Activated T-helper 2 cell treated with anti-CD3 and anti-CD28 coated beads, Interferon-gamma antibody, Interleukin-2, Interleukin-4, amounts not matched to agents 10 μg/mL and 5 μg/mL and 100 μg/mL, durations not matched to agents 14 hours and 24 hours and 36 hours (primary cell): ENCODE measurements at regions not wholly inside any gene's neighbourhood (a gene's known extent, or its start where the extent isn't known, plus 50 kb on each side); places are given as distances from the start of the nearest gene placed in this dataset.

Experiments used
- DNase-seq: peaks from one replicate; pipeline ENCODE4 v3.0.0; 2021; ENCODE audit warnings: low spot score
- H3K27ac Mint-ChIP-seq: one replicate; pipeline ENCODE4 v1.8.0; 2021; ENCODE audit warnings: mixed read lengths
- H3K27me3 Mint-ChIP-seq: one replicate; pipeline ENCODE4 v1.8.0; 2021; ENCODE audit warnings: low read depth, mixed read lengths
- H3K36me3 Mint-ChIP-seq: one replicate; pipeline ENCODE4 v1.8.0; 2021; ENCODE audit warnings: low read depth, mixed read lengths
- H3K4me1 Mint-ChIP-seq: one replicate; pipeline ENCODE4 v1.8.0; 2021; ENCODE audit warnings: low read depth, mixed read lengths
- H3K4me3 Mint-ChIP-seq: one replicate; pipeline ENCODE4 v1.8.0; 2021; ENCODE audit warnings: low read depth, mild to moderate bottlenecking, moderate library complexity, mixed read lengths
- H3K9me3 Mint-ChIP-seq: one replicate; pipeline ENCODE4 v1.8.0; 2021; ENCODE audit warnings: mixed read lengths
- intact Hi-C: fragments of 100-400 bp; cut with micrococcal nuclease; formaldehyde crosslinking; loops from one replicate; pipeline ENCODE4 v1.15.1; 2023

DNA sequence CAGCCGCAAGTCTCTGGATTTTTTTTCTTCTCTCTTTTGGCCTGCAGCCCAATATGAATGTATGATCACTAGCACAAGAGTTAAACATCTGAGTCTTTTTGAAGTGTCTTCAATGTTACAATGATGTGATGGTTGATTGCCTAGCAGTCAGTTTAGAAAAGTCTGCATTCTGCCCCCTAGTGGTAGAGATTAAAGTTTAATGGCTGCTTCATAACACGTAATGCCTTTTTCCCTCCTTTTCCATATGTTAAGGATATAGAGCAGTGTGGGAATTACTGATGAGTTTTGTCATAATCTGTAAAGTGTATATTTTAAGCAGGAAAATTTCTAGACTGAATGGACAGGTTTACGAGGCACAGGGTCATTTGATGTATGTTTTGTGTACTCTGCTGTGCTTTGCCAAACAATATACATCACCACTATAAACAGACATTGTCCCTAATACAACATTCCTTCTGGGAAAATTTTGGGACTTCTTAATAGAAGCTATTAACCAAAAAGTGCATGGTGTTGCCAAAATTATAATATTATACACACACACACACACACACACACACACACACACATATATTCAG lies 1038.5 kb upstream of the NR2F2 start:
- H3K27me3 Mint-ChIP-seq: peaks cover 61% of the 10 kb centered on the region
- intact Hi-C loops: loop anchor here (1.0 kb wide), 1 partner anchor 33 kb away; no protein-coding TSS in a partner anchor
- no peak for DNase-seq
- H3K4me1 Mint-ChIP-seq: peaks cover 20% of the 10 kb centered on the region
- no peak overlapping the region for H3K4me3 Mint-ChIP-seq
- no peaks in the 10 kb centered on the region for H3K9me3 Mint-ChIP-seq
- H3K27ac Mint-ChIP-seq: no peak overlapping the region
- H3K36me3 Mint-ChIP-seq: no peaks in the 10 kb centered on the region

DNA sequence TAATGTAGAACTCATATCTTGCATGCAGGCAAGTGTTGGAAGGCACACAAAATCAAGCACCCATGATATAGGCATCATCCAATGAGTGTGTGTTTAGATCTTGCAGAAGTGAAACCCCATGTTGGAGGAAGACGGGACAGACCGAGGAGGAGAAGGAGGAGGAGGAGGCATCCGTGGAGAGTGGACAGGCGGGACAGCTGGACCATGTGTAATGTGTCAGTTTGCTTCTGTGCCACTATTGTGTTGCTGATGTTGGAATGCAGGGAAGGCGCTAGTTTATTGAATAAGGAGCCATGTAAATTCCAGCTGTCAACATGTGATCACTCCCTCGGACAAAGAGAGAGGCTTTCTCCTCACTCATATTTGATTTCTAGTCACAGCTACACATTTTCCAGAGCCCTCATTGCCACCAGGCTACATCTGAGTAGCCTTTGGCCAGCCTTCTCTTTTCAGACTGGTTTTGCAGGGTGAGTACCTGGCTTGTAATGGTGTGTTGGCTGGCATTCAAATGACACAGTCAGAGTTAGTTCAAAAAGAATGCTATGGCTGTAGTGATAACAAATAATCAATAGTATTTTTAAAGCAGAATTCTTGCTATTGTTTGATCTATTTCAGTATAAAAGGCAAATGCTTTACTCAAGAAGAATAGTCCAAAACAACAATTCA lies 1037.6 kb upstream of the NR2F2 start:
- Mint-ChIP-seq H3K4me1 (peaks cover 22% of the 10 kb centered on the region), H3K9me3 (no peaks in the 10 kb centered on the region), H3K27ac (no peak overlapping the region), H3K4me3 (no peak overlapping the region), H3K36me3 (no peaks in the 10 kb centered on the region), H3K27me3 (peaks cover 65% of the 10 kb centered on the region)
- intact Hi-C loops: loop anchor here (1.0 kb wide), 1 partner anchor 34 kb away; no protein-coding TSS in a partner anchor
- no peak for DNase-seq

DNA sequence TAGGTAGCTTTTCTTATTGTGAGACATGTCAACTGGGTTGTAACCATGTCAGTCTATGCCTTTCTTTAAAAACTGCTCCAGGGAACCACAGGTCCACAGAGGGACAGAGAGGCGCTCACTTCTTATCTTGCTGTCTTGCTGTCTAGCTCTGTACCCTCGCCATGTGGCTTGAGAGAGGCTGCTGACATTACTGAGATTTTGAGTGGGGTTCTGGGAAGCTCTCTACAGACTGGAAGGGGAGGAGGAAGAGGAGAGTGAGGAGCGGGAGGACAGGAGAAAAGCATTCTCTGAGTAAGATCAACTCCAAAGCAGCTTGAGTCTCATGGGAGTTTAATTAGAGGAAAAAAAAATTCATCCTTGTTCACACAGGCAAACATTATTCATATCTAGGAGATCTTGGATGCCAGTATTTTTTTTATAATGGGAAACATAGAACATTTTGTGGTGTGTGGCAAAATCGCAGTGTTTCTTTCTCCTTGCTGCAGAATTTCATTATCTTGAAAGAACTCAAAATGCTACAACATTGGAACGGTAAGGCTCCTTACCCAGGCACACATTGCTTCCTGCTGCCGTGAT lies 1037.0 kb upstream of the NR2F2 start:
- H3K27me3 Mint-ChIP-seq: peaks cover 62% of the 10 kb centered on the region
- no peak overlapping the region for H3K4me3 Mint-ChIP-seq
- intact Hi-C loops: no loop called here
- peaks cover 21% of the 10 kb centered on the region for H3K4me1 Mint-ChIP-seq
- no peaks in the 10 kb centered on the region for H3K9me3 Mint-ChIP-seq
- no peaks in the 10 kb centered on the region for H3K36me3 Mint-ChIP-seq
- DNase-seq: no peak
- H3K27ac Mint-ChIP-seq: no peak overlapping the region

DNA sequence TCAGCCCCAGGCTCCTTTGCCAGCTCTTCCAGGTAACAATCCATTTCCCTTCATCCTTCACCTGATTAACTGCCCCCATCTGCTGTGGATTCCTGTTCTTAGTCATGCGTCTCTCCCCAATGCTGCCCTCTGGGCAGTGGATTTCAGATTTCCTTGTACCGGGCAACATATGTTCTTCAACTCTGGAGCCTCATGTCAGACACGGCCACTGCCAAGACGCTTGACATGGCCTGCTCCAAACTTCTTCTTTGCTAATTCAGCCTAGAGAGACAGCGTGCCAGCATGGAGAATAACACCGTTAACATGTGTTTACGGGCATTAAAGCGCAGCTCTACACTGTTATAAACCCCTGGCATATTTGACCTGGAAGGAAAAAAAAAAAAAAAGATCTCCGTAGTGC lies 1035.1 kb upstream of the NR2F2 start:
- Mint-ChIP-seq H3K27me3 (peaks cover 47% of the 10 kb centered on the region), H3K9me3 (no peaks in the 10 kb centered on the region), H3K4me1 (peaks cover 17% of the 10 kb centered on the region), H3K36me3 (no peaks in the 10 kb centered on the region), H3K27ac (no peak overlapping the region), H3K4me3 (no peak overlapping the region)
- no peak for DNase-seq
- intact Hi-C loops: no loop called here

DNA sequence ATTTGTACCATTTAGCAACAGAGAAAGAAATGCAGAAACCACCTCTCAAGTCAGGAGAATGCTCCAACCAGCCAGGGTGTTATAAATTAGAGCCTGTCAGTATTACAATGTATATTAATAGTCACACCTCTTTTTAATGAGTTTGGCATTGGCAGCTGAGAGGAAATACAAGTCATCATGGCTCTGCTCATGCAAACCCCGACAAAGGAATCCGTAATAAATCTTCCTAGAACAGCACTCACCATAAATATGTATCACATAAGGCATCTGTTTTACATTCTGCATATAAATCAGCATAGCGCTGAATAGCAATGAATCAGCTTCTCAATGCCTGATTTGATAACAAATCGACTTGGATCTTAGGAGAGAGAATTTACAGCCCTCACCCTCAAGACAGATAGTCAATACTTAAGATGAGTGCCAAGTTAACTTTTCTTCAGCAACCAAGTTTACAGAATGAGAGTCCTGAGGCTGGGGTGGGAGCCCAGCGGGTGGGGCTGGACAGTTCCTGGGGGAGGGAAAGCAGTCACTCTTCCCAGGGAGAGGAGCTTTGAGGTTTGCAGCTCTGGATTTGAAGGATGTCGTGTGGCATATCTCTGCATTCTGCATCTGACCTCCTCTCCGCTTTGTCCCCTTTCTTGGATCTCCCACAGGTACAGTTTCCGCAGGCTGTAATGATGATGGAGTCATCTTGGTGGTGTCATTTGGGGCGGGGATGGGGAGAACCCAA lies 1034.4 kb upstream of the NR2F2 start:
- Mint-ChIP-seq H3K27me3 (peaks cover 46% of the 10 kb centered on the region), H3K27ac (no peak overlapping the region), H3K4me1 (peaks cover 22% of the 10 kb centered on the region), H3K4me3 (no peak overlapping the region), H3K36me3 (no peaks in the 10 kb centered on the region), H3K9me3 (no peaks in the 10 kb centered on the region)
- no peak for DNase-seq
- intact Hi-C loops: no loop called here

DNA sequence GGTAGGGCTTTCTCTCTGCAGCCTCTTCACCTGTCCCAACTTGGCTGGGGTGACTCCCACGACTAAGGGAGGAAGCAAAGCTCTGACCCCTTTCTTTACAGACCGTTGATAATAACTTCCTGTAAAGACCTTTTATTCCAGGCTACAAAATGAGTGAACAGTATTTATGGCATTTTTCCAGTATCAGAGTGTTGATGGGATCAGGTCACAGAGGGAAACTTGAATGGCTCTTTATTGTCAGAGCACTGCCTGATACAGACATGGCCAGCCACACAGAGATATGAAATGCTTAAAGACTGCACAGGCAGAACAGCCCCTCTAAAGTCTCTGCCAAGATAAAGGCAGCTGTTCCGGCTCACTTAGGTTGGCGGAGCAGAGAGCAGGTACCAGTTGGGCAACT lies 1033.9 kb upstream of the NR2F2 start:
- DNase-seq: no peak
- H3K36me3 Mint-ChIP-seq: peaks cover 5% of the 10 kb centered on the region
- H3K4me1 Mint-ChIP-seq: peaks cover 27% of the 10 kb centered on the region
- intact Hi-C loops: no loop called here
- H3K27me3 Mint-ChIP-seq: peaks cover 50% of the 10 kb centered on the region
- peaks cover 5% of the 10 kb centered on the region for H3K9me3 Mint-ChIP-seq
- H3K4me3 Mint-ChIP-seq: no peak overlapping the region
- H3K27ac Mint-ChIP-seq: no peak overlapping the region

DNA sequence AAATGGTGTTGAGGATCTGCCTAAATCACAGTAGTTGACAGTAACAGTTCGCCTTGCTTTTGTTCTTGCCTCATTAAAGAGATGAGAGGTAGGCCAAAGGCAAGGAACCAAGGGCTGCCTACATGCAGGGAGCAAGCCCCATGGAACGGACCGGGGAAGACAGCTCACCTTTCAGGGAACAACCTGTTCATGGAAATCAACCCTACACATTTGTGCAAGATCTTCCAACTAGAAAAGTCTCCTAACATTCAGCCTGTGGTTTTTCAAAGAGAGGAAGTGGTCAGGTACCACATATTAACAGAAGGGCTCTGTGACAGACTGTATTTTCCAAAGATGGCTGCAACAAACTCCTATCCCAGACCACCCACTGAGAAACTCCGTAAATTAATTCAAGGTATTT lies 1031.8 kb upstream of the NR2F2 start:
- Mint-ChIP-seq H3K36me3 (peaks cover 5% of the 10 kb centered on the region), H3K27ac (no peak overlapping the region), H3K9me3 (peaks cover 5% of the 10 kb centered on the region), H3K4me3 (no peak overlapping the region), H3K27me3 (peaks cover 39% of the 10 kb centered on the region), H3K4me1 (peaks cover 29% of the 10 kb centered on the region)
- no peak for DNase-seq
- intact Hi-C loops: loop anchor here (1.0 kb wide), 1 partner anchor 13 kb away; no protein-coding TSS in a partner anchor

DNA sequence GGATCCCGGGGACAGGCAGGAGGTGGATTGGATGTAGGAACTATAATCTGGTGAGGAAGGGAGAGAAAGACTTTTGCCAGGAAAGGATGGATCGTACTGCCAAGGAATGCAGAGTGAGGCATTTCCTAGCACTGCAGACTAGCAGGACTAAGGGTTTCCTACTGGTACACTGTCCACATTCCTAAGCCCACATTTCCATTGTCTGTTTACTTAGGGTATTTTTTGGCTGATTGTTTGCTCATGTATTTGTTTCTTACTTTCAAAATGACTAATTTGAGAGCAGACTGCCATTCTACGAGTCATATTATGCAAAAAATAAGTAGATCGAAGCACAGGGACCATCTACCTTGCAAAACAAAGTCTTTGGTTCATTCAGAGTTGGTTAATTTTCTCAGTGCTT lies 1029.5 kb upstream of the NR2F2 start:
- Mint-ChIP-seq H3K27me3 (peaks cover 44% of the 10 kb centered on the region), H3K27ac (peak overlapping the region; percentile 42), H3K9me3 (peaks cover 5% of the 10 kb centered on the region), H3K4me3 (no peak overlapping the region), H3K4me1 (peaks cover 42% of the 10 kb centered on the region), H3K36me3 (peaks cover 5% of the 10 kb centered on the region)
- intact Hi-C loops: loop anchor here (5.0 kb wide), 1 partner anchor 201 kb away; no protein-coding TSS in a partner anchor
- DNase-seq: no peak

DNA sequence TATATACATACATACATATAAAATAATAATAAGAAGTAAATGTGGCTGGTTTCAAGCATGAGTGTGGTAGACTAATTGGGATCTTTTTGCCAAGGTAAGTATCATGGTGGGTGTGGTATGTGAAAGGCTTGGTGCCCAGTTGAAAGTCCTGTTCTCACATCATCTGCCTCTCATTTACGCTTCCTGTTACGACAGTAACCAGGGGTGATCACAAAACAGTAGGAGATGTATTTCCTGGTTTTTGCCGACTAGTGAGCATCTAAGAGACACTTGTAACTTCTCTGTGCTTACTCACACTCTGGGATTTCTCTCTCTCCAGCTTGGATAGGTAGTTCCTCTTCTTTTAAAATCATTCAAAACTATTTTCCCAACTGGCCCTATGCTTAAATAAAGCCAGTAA lies 1028.3 kb upstream of the NR2F2 start:
- H3K27me3 Mint-ChIP-seq: peaks cover 41% of the 10 kb centered on the region
- H3K4me1 Mint-ChIP-seq: peaks cover 42% of the 10 kb centered on the region
- no peak overlapping the region for H3K4me3 Mint-ChIP-seq
- H3K27ac Mint-ChIP-seq: no peak overlapping the region
- H3K36me3 Mint-ChIP-seq: peaks cover 5% of the 10 kb centered on the region
- H3K9me3 Mint-ChIP-seq: peaks cover 5% of the 10 kb centered on the region
- intact Hi-C loops: loop anchor here (5.0 kb wide), 1 partner anchor 200 kb away; no protein-coding TSS in a partner anchor
- no peak for DNase-seq

DNA sequence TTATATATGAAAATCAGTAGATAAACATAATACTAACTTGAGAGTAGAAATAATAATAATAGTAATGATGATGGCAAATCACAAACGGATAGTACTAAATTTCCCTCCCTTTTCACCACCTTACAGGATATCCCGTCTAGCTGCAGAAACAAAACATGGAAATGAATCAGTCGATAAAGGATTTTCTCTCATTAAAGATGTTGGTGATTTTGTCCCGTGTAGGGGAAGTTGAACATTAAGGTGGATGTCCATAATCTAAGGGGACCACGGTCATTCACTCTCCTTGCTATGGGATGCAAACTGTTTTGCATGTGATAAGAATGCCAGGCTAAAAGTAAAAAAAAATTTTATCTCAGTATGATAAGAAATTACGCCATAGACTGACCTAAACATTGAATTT lies 1027.7 kb upstream of the NR2F2 start:
- peaks cover 5% of the 10 kb centered on the region for H3K36me3 Mint-ChIP-seq
- H3K9me3 Mint-ChIP-seq: peaks cover 5% of the 10 kb centered on the region
- H3K27me3 Mint-ChIP-seq: peaks cover 36% of the 10 kb centered on the region
- intact Hi-C loops: loop anchor here (5.0 kb wide), 1 partner anchor 199 kb away; no protein-coding TSS in a partner anchor
- no peak for DNase-seq
- no peak overlapping the region for H3K27ac Mint-ChIP-seq
- H3K4me1 Mint-ChIP-seq: peaks cover 38% of the 10 kb centered on the region
- H3K4me3 Mint-ChIP-seq: no peak overlapping the region

DNA sequence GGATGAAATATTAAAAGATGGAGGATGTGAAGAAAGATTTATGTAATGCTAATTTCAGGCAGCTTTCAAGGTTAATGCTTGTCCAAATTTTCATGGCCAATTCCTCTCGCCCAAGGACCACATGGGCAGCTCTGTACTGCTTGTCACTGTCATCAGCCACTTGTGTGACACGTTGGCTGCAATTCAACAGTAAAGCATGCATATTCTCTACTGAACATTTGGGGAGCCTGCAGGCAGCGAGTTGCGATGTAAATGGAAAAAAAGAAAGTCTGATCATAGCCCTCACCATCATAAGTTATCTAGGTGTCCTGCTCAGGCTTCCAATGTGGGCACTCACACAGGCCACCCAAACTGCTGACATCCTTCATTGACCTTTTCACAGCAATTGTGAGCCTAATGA lies 1026.8 kb upstream of the NR2F2 start:
- Mint-ChIP-seq H3K9me3 (peaks cover 5% of the 10 kb centered on the region), H3K4me1 (peaks cover 32% of the 10 kb centered on the region), H3K27ac (no peak overlapping the region), H3K27me3 (peaks cover 38% of the 10 kb centered on the region), H3K4me3 (peak overlapping the region; percentile 19), H3K36me3 (peaks cover 5% of the 10 kb centered on the region)
- intact Hi-C loops: loop anchor here (5.0 kb wide), 1 partner anchor 199 kb away; no protein-coding TSS in a partner anchor
- DNase-seq: no peak

DNA sequence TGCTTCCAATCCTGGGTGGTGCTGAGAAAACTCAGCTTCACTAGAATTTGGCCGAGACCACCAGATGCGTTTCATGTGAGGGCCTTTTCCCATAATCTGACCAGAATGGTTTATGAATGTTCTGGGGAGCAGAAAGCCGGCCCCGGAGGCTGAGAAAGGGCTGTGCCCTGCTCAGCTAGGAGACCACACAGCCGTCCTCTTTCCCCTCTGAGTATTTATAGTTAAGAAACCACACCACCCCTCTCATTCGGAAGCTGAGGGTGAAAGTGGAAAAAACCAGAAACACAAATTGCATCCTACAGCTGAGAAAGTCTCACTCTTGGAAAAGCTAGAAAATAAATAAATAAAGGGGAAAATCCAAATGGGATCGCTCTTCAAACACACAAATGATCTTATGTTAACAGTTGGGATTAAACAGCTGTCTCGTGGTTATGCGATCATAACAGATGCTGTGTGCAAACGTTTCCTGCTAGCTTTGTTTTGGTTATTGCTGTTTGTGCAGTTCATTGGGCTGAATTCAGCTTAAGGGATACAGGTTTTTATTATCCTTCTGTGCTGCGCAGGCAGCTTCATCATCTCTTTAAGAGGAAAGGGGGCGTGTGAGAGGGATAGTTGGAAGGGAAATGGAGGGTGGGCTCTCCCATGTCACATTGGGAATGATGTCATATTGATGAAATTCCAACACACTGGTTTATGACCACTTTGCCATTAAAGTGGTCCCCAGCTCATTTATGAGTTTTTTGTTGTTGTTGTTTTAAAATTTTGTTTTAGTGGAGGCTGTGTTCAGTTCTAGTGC lies 1026.2 kb upstream of the NR2F2 start:
- peaks cover 5% of the 10 kb centered on the region for H3K36me3 Mint-ChIP-seq
- DNase-seq: no peak
- H3K27me3 Mint-ChIP-seq: peaks cover 40% of the 10 kb centered on the region
- no peak overlapping the region for H3K27ac Mint-ChIP-seq
- peaks cover 5% of the 10 kb centered on the region for H3K9me3 Mint-ChIP-seq
- peak overlapping the region; percentile 19 for H3K4me3 Mint-ChIP-seq
- intact Hi-C loops: loop anchor here (5.0 kb wide), 1 partner anchor 198 kb away; no protein-coding TSS in a partner anchor
- peaks cover 30% of the 10 kb centered on the region for H3K4me1 Mint-ChIP-seq
